ENCODE measurements at regions not wholly inside any gene's neighbourhood (a gene's known extent, or its start where the extent isn't known, plus 50 kb on each side); places are given as distances from the start of the nearest gene placed in this dataset.
"Not testable (repeated sequence)": the region's sequence is repeated elsewhere in the genome, so short reads cannot be mapped to it uniquely, and the experiment has no call there.

DNA sequence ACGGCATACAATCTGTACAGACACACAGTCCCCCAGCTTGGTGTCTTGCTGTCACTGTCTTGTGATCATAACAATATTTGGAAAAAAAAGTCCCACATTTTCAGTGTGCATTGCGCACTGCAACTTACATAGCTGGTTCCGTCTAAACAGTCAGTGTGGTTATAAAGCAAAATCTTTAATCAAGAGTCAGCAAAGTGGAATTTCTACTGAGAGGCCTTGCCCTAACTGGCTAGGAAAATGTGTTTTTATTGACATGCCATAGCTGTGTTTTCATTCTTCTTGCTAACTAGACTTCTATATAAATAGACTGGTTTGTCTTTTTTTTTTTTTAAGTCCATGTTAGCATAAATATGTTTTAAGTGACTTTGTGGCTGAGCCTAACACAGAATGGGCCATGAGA, 174.8 kb downstream of the POLR2M start:
- DNase-seq (ENCODE audit: low spot score): no peak

DNA sequence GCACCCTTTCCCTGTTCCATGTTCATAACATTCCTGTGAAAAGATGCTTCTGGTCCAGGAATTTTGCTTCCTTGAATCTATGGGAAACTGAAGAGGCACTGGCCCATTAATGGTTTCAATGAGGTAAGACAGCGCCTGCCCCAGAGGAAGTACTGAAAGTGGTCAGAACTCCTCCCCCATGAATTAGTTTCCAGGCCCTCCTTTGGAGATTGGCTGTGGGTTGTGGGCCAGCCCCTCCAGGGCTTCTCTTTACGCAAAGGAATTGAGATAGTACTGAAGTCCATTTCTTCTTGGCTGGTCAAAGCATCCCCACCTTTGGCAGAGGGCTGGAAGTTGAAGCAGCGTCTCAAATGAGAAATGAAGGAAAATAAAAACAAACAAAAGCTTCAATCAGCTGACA, 175.5 kb downstream of the POLR2M start:
- no peak for DNase-seq (ENCODE audit: low spot score)

DNA sequence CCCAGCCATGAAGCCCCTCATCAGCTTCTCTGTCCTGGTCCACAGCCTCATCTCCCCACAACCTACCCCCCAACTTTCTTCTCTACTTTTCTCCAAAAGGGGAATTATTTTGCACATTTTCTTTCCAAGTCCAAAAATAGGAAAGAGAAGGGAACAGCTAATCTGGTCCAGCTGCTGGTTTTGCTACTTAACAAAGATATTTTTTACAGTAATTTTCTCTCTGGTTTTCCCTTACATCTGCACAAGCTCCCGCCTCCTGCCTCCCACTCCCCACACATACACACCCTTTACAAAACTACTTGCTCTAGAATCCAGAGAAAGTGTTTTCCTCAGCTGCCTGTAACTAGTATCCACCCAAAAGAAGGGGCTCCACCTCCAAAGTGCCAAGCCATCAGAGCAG, 177.2 kb downstream of the POLR2M start:
- no peak for DNase-seq (ENCODE audit: low spot score)

DNA sequence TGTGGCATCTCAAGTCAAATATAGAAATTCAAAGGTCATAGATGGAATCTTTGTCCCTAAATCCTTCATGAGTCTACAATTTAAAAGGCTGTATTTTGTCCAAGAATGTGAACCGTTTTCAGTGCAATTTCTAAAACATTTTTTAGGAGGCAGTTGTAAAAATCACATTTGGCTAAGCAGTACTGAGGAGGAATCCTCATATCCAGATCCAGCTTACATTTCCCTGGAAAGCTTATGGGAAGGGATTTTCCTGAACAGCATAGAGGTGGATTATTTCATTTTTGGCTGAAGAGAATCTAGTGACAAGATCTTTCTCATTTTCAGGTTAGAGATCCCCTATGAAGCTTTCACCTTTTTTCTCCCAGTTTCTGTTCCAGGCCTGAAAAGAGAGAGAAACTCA, 178.4 kb downstream of the POLR2M start:
- DNase-seq (ENCODE audit: low spot score): no peak

DNA sequence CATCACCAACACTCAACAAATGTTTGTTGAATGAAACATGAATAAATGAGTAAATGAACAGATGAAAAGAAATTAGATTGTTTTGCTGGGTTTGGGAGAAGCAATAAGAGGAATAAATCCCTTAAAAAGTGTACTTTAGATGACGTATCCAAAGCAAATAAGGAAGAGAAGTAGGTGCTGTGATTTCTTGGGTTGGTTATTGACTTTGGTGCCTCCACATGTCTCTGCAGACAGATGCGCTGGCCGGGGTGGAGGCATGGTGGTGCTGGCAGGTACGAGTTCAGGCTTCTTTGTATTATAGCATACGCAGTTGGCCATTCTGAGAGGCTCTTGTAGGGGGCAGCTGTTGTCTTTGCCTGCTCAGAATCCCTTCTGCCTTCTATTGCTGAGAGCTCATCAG, 178.9 kb downstream of the POLR2M start:
- DNase-seq (ENCODE audit: low spot score): no peak

DNA sequence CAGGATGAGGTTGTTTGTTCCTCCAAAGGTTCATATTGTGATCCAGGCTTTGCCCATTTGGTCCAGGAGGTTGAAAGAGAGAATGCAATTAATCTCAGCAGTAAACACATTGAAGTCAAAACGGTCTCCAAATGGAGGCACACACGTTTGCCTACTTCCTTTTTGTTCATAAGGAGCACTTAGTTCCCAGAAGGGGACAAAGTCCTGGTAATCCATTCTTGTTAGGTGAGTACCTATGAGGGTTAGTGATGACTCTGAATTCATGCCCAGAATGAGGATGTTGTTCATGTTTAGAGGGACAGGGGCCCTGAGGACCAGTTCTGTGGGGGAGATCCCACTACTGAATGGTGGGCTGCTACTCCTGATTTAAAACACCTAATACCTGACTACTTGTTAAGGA, 177.7 kb downstream of the ALDH1A2 start:
- DNase-seq (ENCODE audit: low spot score): no peak

DNA sequence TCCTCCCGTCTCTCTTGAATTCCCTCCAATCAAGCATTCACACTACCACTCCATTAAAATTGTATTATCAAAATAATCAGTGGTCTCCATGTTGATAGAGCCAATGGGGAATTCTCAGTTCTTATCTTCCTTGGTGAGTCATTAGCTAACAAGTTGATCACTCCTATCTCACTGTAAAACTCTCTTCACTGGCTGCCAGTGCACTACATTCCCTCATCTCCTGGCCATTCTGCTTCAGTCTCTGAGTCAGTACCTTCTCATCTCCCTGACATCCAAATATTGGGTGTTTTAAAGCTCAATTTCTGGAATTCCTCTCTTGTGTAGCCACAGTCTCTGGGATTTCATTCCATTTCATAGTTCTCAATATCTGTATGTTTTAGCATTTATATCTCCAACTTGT, 175.2 kb downstream of the ALDH1A2 start:
- no peak for DNase-seq (ENCODE audit: low spot score)

DNA sequence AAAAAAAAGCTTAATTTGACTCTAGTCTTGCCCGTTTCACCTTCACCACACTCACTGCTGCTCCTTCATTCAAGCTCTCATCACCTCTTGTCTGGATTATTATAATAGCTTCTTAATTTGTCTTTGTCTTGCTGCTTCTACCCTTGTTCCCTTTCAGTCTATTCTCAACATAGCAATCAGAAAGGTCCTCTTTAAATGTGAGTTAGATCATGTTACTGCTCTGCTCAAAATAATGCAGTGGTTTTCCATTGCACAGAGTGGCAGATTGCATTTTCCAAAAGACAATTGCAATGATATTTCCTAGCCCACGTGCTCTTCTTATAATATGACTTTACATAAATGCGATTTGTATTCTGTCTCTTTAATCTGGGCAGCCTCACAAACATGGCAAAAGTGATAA, 174.6 kb downstream of the ALDH1A2 start:
- DNase-seq (ENCODE audit: low spot score): no peak

DNA sequence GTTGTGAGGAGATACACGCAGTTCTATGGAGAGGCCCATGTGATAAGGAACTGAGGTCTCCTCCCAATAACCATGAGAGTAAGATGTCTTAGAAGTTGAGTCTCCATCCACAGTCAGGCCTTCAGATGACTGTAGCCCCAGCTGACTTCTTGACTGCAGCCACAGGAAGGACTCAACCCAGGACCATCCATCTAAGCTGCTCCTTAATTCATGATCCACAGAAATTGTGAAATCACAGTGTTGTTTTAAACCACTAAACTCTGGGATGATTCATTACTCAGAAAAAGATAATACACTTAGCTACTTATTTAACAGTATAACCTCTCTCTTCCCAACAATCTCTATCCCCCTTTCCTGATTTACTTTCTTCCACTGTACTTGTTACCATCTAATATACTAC, 173.3 kb downstream of the ALDH1A2 start:
- DNase-seq (ENCODE audit: low spot score): no peak

DNA sequence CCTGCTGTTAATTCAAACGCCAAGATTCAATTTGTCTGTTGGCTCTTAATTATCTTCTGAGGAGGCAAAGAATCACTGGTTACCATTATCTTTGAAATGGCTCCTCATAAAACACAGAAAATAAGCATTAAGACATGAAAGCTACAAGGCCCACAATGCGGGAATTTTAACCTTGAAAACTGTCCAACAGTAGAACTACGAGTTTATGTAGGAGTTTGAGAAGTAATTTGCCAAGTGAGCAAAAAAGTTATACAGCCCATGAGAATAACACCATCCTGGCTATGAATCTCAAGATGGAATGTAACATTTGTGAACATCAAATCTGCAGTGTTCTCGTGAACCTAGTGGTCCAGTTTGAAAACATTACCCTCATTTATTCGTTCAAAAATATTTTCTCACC, 172.5 kb downstream of the ALDH1A2 start:
- no peak for DNase-seq (ENCODE audit: low spot score)

DNA sequence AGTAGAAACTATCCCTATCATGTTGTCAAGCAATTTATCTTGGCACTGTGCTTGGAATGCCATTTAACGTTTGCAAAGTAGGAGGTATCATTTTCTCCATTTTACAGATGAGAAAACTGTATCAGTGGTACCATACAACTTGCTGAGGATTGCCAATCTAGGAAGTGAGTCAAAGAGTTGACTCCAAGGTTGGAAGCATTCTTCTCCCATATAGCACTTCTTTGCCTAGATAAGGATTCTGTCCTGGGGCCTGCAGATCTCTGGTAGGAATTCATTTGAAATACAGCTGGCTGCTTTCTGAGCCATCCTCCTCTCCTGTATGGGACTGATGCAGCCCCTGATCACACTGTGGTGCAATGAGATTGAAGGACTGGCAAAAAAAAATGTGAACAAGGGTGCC, 170.2 kb downstream of the ALDH1A2 start:
- DNase-seq (ENCODE audit: low spot score): no peak

DNA sequence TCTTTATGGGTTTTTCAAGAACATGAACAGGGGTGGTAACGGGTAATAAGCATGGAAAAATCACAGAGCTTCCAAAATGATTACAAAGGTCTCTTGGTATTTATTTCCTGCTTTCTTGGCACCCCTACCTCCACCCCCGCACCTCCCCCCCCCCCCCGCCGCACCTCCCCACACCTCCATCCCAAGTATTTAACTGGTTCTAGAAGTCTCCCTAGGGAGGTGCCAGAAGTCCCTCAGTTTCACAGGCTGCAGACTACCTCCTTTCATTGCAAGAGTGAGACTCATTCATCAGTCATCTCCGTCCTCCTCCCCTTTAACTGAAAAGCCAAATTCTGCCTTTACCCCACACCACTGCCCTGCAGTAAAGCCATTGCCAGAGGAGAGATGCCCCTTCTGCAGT, 169.4 kb downstream of the ALDH1A2 start:
- no peak for DNase-seq (ENCODE audit: low spot score)

DNA sequence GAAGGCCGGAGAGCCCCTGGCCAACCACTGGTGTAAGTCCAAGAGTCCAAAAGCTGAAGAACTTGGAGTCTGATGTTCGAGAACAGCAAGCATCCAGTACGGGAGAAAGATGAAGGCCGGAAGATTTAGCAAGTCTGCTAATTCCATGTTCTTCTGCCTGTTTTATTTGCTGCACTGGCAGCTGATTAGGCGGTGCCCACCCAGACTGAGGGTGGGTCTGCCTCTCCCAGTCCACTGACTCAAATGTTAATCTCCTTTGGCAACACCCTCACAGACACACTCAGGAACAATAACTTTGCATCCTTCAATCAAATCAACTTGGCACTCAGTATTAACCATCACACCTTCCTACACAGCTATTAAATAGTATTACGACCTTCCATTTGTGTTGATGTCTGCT, 168.6 kb downstream of the ALDH1A2 start:
- not testable (repeated sequence) for DNase-seq (ENCODE audit: low spot score)

DNA sequence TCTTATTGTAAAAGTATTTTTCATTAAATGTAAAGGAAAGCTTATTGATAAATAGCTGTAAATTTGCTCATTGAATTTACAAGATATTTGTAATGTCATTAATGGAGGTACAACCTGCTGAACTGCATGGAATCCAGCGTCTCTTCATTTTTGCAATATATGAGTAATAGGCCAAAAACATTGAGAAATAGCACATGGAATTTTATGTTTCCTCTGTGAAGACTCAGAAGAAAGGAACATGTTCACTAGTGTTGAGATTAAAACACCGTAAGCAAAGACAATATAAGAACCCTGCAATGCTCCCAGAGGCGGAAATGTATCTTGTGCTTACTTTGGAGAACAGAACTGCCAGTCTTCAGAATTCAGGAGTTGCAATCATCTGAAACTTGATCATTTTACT, 167.6 kb downstream of the ALDH1A2 start:
- DNase-seq (ENCODE audit: low spot score): no peak

DNA sequence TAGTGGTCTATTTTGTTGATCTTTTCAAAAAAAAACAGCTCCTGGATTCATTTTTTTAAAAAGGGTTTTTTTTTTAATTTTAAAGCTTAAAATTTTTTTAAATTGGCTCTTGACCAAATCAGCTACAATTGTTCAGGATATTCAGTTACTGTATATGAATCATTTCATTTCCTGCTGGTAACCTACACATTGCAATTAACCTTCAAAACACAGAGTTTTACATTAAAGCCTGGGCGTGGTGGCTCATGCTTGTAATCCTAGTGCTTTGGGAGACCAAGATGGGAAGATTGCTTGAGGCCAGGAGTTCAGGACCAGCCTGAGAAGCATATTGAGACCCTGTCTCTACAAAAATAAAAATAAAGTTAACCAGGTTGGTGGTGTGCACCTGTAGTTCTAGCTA, 163.4 kb downstream of the ALDH1A2 start:
- no peak for DNase-seq (ENCODE audit: low spot score)

Measured in mucosa of gallbladder (tissue), 1 donor.